ENCODE measurements at regions not wholly inside any gene's neighbourhood (a gene's known extent, or its start where the extent isn't known, plus 50 kb on each side); places are given as distances from the start of the nearest gene placed in this dataset.

- ChIA-PET CTCF (no interaction called here), POLR2A (no interaction called here)
- H3K4me2 ChIP-seq: no peak overlapping the region
- H3K27ac ChIP-seq: no peak overlapping the region
- no peaks in the 10 kb centered on the region for H3K9me3 ChIP-seq
- ATAC-seq (no peak), FAIRE-seq (no peak), DNase-seq (ENCODE audit: low read depth in 1 of 2, low spot score in 1 of 2) (no peak)
- H3K4me1 ChIP-seq: no peaks in the 10 kb centered on the region
- WGBS (ENCODE audit: missing lambda C conversion rate): 0% methylated on average over 2 of the region's 2 CpGs
- TF ChIP-seq PHF8 (IDR thresholded peaks at IDR 0.05; ENCODE audit: borderline replicate concordance, low read depth): no peak
- no peak for TF ChIP-seq FOXS1 (CRISPR knock-in tag; IDR thresholded peaks at IDR 0.05)
- TF ChIP-seq HMGXB4 (CRISPR knock-in tag; IDR thresholded peaks at IDR 0.05; ENCODE audit: borderline replicate concordance): no peak
- TF ChIP-seq HES2 (IDR thresholded peaks at IDR 0.05): no peak
- no peak for TF ChIP-seq HOXB13 (CRISPR knock-in tag; IDR thresholded peaks at IDR 0.05; ENCODE audit: low read depth)
- TF ChIP-seq HEYL (CRISPR knock-in tag; IDR thresholded peaks at IDR 0.05): no peak
- TF ChIP-seq MAZ (IDR thresholded peaks at IDR 0.05; ENCODE audit: borderline replicate concordance, low read depth, low read length): no peak
- TF ChIP-seq NR3C1 (IDR thresholded peaks at IDR 0.05): no peak
- TF ChIP-seq E2F6 (IDR thresholded peaks at IDR 0.05; ENCODE audit: borderline replicate concordance, low read depth): no peak
- TF ChIP-seq FOSB (CRISPR knock-in tag; IDR thresholded peaks at IDR 0.05): no peak
- TF ChIP-seq NFE2L2 (conservative IDR thresholded peaks at IDR 0.05; ENCODE audit: low read length): no peak
- TF ChIP-seq HOXB5 (CRISPR knock-in tag; IDR thresholded peaks at IDR 0.05): no peak
- no peak for TF ChIP-seq JUNB (IDR thresholded peaks at IDR 0.05)
- TF ChIP-seq SMC3 (IDR thresholded peaks at IDR 0.05): no peak
- no peak overlapping the region for H3K4me3 ChIP-seq
Observed at GRCh38 chr15:37446921-37447320, 346.6 kb upstream of the MEIS2 start.

DNA sequence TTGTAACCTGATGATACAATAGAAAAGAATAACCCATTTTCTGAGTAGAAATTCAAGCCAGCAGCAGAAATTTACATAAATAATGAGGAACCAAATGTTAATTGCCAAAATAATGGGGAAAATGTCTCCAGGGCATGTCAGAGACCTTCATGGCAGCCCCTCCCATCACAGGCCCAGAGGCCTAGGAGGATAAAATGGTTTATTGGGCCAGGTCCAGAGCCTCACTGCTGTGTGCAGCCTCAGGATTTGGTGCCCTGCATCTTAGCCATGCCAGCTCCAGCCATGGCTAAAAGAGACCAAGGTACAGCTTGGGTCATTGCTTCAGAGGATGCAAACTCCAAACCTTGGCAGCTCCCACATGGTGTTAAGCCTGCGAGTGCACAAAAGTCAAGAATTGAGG lies 352.1 kb upstream of the MEIS2 start:
- no peaks in the 10 kb centered on the region for H3K4me1 ChIP-seq
- FAIRE-seq (no peak), ATAC-seq (no peak), DNase-seq (ENCODE audit: low read depth in 1 of 2, low spot score in 1 of 2) (no peak)
- ChIA-PET POLR2A (no interaction called here), CTCF (no interaction called here)
- H3K9me3 ChIP-seq: no peaks in the 10 kb centered on the region
- H3K4me2 ChIP-seq: no peak overlapping the region
- peak; percentile 68 for TF ChIP-seq ZFP36 (IDR thresholded peaks at IDR 0.05; ENCODE audit: borderline replicate concordance, partially characterized antibody)
- TF ChIP-seq TP53 (CRISPR knock-in tag; IDR thresholded peaks at IDR 0.05): no peak
- H3K4me3 ChIP-seq: no peak overlapping the region
- WGBS (ENCODE audit: missing lambda C conversion rate): 17% methylated on average over 1 of the region's 1 CpG
- H3K27ac ChIP-seq: no peak overlapping the region

DNA sequence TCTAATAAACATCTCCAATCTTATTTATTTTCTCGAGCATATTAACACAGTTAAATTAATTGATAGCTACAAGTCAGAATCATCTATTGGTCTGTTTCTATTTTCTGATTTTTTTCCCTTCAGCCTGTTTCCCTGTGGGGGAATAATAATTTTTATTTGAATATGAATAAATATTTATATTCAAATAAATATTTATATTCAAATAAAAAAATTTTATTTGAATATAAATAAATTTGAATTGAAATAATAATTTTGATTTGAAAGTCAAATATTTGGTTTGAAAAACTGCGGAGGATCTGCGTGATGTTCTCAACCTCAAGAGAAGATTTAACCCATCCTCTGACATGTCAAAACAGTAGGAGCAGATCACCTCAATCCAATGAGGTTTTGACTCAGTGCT lies 380.1 kb upstream of the MEIS2 start:
- 0% methylated on average over 3 of the region's 3 CpGs for WGBS (ENCODE audit: missing lambda C conversion rate)
- DNase-seq (ENCODE audit: low read depth in 1 of 2, low spot score in 1 of 2) (no peak), FAIRE-seq (no peak), ATAC-seq (no peak)
- H3K27ac ChIP-seq: no peak overlapping the region
- CTCF ChIA-PET: no interaction called here
- no peak overlapping the region for H3K4me2 ChIP-seq
- TF ChIP-seq CBX8 (IDR thresholded peaks at IDR 0.05) (no peak), FOSL2 (IDR thresholded peaks at IDR 0.05) (no peak), FOSL2 (CRISPR knock-in tag; IDR thresholded peaks at IDR 0.05) (no peak), FOXS1 (CRISPR knock-in tag; IDR thresholded peaks at IDR 0.05) (no peak), EP300 (IDR thresholded peaks at IDR 0.05) (no peak), BHLHE40 (IDR thresholded peaks at IDR 0.05; ENCODE audit: low read depth, low read length) (no peak), HES2 (IDR thresholded peaks at IDR 0.05) (no peak), MAFK (IDR thresholded peaks at IDR 0.05; ENCODE audit: partially characterized antibody) (no peak), SMC3 (IDR thresholded peaks at IDR 0.05) (no peak), CHD4 (IDR thresholded peaks at IDR 0.05; ENCODE audit: borderline replicate concordance) (no peak), ZFP36 (IDR thresholded peaks at IDR 0.05; ENCODE audit: borderline replicate concordance, partially characterized antibody) (no peak), NFE2L2 (conservative IDR thresholded peaks at IDR 0.05; ENCODE audit: low read length) (no peak), CTCF (IDR thresholded peaks at IDR 0.05) (no peak), RARB (CRISPR knock-in tag; IDR thresholded peaks at IDR 0.05) (no peak), E2F6 (IDR thresholded peaks at IDR 0.05; ENCODE audit: borderline replicate concordance, low read depth) (no peak), KDM1A (IDR thresholded peaks at IDR 0.05; ENCODE audit: low read depth) (no peak), NPAS2 (CRISPR knock-in tag; IDR thresholded peaks at IDR 0.05; ENCODE audit: borderline replicate concordance) (no peak), FOSB (CRISPR knock-in tag; IDR thresholded peaks at IDR 0.05) (no peak)
- TF ChIP-seq, protein P1, sequence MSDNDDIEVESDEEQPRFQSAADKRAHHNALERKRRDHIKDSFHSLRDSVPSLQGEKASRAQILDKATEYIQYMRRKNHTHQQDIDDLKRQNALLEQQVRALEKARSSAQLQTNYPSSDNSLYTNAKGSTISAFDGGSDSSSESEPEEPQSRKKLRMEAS (IDR thresholded peaks at IDR 0.05): no peak
- H3K4me3 ChIP-seq: no peak overlapping the region
- POLR2A ChIA-PET: no interaction called here
- H3K9me3 ChIP-seq: no peaks in the 10 kb centered on the region
- no peaks in the 10 kb centered on the region for H3K4me1 ChIP-seq

All from A549 (cell line).